ENCODE measurements at regions not wholly inside any gene's neighbourhood (a gene's known extent, or its start where the extent isn't known, plus 50 kb on each side); places are given as distances from the start of the nearest gene placed in this dataset.
"Not testable (repeated sequence)": the region's sequence is repeated elsewhere in the genome, so short reads cannot be mapped to it uniquely, and the experiment has no call there.

GRCh38 chr10:2543142-2543886 lies 524.0 kb upstream of the PFKP start:
- no peak for DNase-seq (ENCODE audit: low spot score)

GRCh38 chr10:2541176-2541575 lies 526.2 kb upstream of the PFKP start:
- DNase-seq (ENCODE audit: low spot score): no peak
- in situ Hi-C loops (cut with HindIII; ENCODE audit: low sequenced_read_pairs): no loop called here

More at GRCh38 chr10:2543142-2543886, 524.0 kb upstream of the PFKP start:
- in situ Hi-C loops (cut with HindIII; ENCODE audit: low sequenced_read_pairs): no loop called here

- in situ Hi-C loops (cut with HindIII; ENCODE audit: low sequenced_read_pairs): no loop called here
Measured at GRCh38 chr10:2529945-2530344, 537.4 kb upstream of the PFKP start.

GRCh38 chr10:2525781-2526180 lies 541.6 kb upstream of the PFKP start:
- no peak for DNase-seq (ENCODE audit: low spot score)
- in situ Hi-C loops (cut with HindIII; ENCODE audit: low sequenced_read_pairs): no loop called here

More at GRCh38 chr10:2529945-2530344, 537.4 kb upstream of the PFKP start:
- no peak for DNase-seq (ENCODE audit: low spot score)

- in situ Hi-C loops (cut with HindIII; ENCODE audit: low sequenced_read_pairs): no loop called here
- no peak for DNase-seq (ENCODE audit: low spot score)
Measured at GRCh38 chr10:2519139-2519538, 548.2 kb upstream of the PFKP start.

GRCh38 chr10:2509081-2509531 lies 558.2 kb upstream of the PFKP start:
- in situ Hi-C loops (cut with HindIII; ENCODE audit: low sequenced_read_pairs): no loop called here
- no peak for DNase-seq (ENCODE audit: low spot score)

- in situ Hi-C loops (cut with HindIII; ENCODE audit: low sequenced_read_pairs); DNase-seq (ENCODE audit: low spot score): not testable (repeated sequence)
Measured at GRCh38 chr10:2501366-2501940, 565.9 kb upstream of the PFKP start.

- in situ Hi-C loops (cut with HindIII; ENCODE audit: low sequenced_read_pairs): no loop called here
- DNase-seq (ENCODE audit: low spot score): no peak
Measured at GRCh38 chr10:2494399-2494798, 572.9 kb upstream of the PFKP start.

- in situ Hi-C loops (cut with HindIII; ENCODE audit: low sequenced_read_pairs): no loop called here
- DNase-seq (ENCODE audit: low spot score): no peak
Measured at GRCh38 chr10:2488446-2489005, 578.8 kb upstream of the PFKP start.

- DNase-seq (ENCODE audit: low spot score): no peak
- in situ Hi-C loops (cut with HindIII; ENCODE audit: low sequenced_read_pairs): no loop called here
Measured at GRCh38 chr10:2487921-2488320, 579.4 kb upstream of the PFKP start.

- DNase-seq (ENCODE audit: low spot score): no peak
- in situ Hi-C loops (cut with HindIII; ENCODE audit: low sequenced_read_pairs): no loop called here
Measured at GRCh38 chr10:2478656-2479055, 588.7 kb upstream of the PFKP start.

GRCh38 chr10:2476812-2477553 lies 590.4 kb upstream of the PFKP start:
- in situ Hi-C loops (cut with HindIII; ENCODE audit: low sequenced_read_pairs): no loop called here
- peak; percentile 11 for DNase-seq (ENCODE audit: low spot score)

- in situ Hi-C loops (cut with HindIII; ENCODE audit: low sequenced_read_pairs): no loop called here
- peak; percentile 2 for DNase-seq (ENCODE audit: low spot score)
Measured at GRCh38 chr10:2476218-2476811, 591.0 kb upstream of the PFKP start.

GRCh38 chr10:2475711-2476217 lies 591.6 kb upstream of the PFKP start:
- no peak for DNase-seq (ENCODE audit: low spot score)
- in situ Hi-C loops (cut with HindIII; ENCODE audit: low sequenced_read_pairs): no loop called here

GRCh38 chr10:2471811-2472210 lies 595.5 kb upstream of the PFKP start:
- in situ Hi-C loops (cut with HindIII; ENCODE audit: low sequenced_read_pairs): no loop called here
- no peak for DNase-seq (ENCODE audit: low spot score)

- in situ Hi-C loops (cut with HindIII; ENCODE audit: low sequenced_read_pairs): no loop called here
- no peak for DNase-seq (ENCODE audit: low spot score)
Measured at GRCh38 chr10:2469802-2470201, 597.5 kb upstream of the PFKP start.

- in situ Hi-C loops (cut with HindIII; ENCODE audit: low sequenced_read_pairs): no loop called here
Measured at GRCh38 chr10:2464483-2464882, 602.9 kb upstream of the PFKP start.

GRCh38 chr10:2463316-2463715 lies 604.0 kb upstream of the PFKP start:
- DNase-seq (ENCODE audit: low spot score): no peak
- in situ Hi-C loops (cut with HindIII; ENCODE audit: low sequenced_read_pairs): no loop called here

More at GRCh38 chr10:2464483-2464882, 602.9 kb upstream of the PFKP start:
- no peak for DNase-seq (ENCODE audit: low spot score)

- in situ Hi-C loops (cut with HindIII; ENCODE audit: low sequenced_read_pairs): no loop called here
Measured at GRCh38 chr10:2462581-2462980, 604.8 kb upstream of the PFKP start.

More at GRCh38 chr10:2462581-2462980, 604.8 kb upstream of the PFKP start:
- no peak for DNase-seq (ENCODE audit: low spot score)

All from G401 (cell line).